ENCODE measurements at regions not wholly inside any gene's neighbourhood (a gene's known extent, or its start where the extent isn't known, plus 50 kb on each side); places are given as distances from the start of the nearest gene placed in this dataset.

DNA sequence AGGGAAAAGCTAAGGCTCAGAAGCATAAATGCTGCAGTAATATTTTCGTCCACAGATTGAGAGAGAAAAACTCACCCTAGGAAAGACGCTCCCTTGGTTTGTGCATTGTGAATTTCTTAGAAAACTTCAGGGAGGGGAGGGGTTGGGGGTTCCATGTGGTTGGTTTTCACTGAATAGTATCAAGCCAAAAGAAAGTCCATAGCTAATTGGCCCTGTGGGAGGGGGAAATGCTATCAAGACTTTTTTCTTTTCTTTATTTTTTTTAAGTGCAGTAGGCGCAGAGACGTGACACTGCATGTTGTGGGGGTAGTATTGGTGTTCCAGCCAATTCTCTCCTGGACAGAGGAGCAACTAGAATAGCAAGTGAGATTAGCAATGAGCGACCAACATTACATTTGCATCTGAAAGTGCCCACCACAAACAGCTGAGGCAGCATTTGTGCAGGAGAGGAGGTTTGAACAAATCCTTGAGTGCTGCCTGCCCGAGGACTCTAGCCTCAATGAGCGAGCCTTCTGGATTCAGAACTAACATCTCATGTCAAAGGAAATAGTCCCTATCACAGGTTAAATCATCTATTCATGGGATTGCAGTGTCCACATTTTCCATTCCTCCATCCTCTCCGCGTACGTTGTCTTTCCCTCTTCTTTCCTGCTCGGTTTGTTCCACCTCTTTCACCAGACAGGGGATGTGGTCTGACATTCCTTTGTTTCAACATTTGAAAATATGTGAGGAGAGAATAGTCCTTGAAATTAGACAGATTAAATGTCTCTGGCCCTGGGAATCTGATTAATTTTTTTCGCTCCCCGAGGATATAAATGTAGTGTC is 118.0 kb upstream of the MARK1 start:
- Histone ChIP-seq H3K79me2 (ENCODE audit: control insufficient read depth, insufficient read depth, low read length) (no peaks in the 10 kb centered on the region), H3K9me3 (ENCODE audit: control insufficient read depth, low read depth, low read length) (no peaks in the 10 kb centered on the region), H3K4me1 (ENCODE audit: control insufficient read depth, extremely low read depth, insufficient read depth, low read length) (no peaks in the 10 kb centered on the region), H3K9me1 (ENCODE audit: control insufficient read depth, extremely low read depth, insufficient read depth, low read length) (no peaks in the 10 kb centered on the region), H3K36me3 (ENCODE audit: control insufficient read depth in 2 of 2, extremely low read depth in 1 of 2, insufficient read depth in 2 of 2, low read length in 2 of 2) (no peaks in the 10 kb centered on the region), H3K9ac (ENCODE audit: control insufficient read depth, extremely low read depth, insufficient read depth, low read length) (no peak overlapping the region), H3K27me3 (ENCODE audit: control insufficient read depth, extremely low read depth, insufficient read depth, low read length) (no peaks in the 10 kb centered on the region), H3K27ac (ENCODE audit: control insufficient read depth, insufficient read depth, low read length) (no peak overlapping the region), H4K20me1 (ENCODE audit: control insufficient read depth, extremely low read depth, insufficient read depth, low read length) (no peaks in the 10 kb centered on the region), H3K4me3 (ENCODE audit: control insufficient read depth in 2 of 3, extremely low read depth in 1 of 3, insufficient read depth in 2 of 3, low read depth in 1 of 3, low read length in 3 of 3) (no peak overlapping the region), H2AFZ (ENCODE audit: control insufficient read depth, low read length) (no peak overlapping the region), H3K4me2 (ENCODE audit: control insufficient read depth, extremely low read depth, insufficient read depth, low read depth, low read length) (no peak overlapping the region)
- no peak for TF ChIP-seq EZH2 (IDR thresholded peaks at IDR 0.05; ENCODE audit: low read length)
- TF ChIP-seq, protein P1, sequence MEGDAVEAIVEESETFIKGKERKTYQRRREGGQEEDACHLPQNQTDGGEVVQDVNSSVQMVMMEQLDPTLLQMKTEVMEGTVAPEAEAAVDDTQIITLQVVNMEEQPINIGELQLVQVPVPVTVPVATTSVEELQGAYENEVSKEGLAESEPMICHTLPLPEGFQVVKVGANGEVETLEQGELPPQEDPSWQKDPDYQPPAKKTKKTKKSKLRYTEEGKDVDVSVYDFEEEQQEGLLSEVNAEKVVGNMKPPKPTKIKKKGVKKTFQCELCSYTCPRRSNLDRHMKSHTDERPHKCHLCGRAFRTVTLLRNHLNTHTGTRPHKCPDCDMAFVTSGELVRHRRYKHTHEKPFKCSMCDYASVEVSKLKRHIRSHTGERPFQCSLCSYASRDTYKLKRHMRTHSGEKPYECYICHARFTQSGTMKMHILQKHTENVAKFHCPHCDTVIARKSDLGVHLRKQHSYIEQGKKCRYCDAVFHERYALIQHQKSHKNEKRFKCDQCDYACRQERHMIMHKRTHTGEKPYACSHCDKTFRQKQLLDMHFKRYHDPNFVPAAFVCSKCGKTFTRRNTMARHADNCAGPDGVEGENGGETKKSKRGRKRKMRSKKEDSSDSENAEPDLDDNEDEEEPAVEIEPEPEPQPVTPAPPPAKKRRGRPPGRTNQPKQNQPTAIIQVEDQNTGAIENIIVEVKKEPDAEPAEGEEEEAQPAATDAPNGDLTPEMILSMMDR (optimal IDR thresholded peaks at IDR 0.05 in 1 of 3, IDR thresholded peaks at IDR 0.05 in 1 of 3, conservative IDR thresholded peaks at IDR 0.05 in 1 of 3; ENCODE audit: extremely low read depth in 1 of 3, insufficient read depth in 2 of 3, low read length in 3 of 3) = no peak
- dilution Hi-C loops (cut with MboI; ENCODE audit: extremely low pct_ligation_motif_present, low sequenced_read_pairs) = no loop called here
- FAIRE-seq (no peak), DNase-seq (ENCODE audit: low read depth, low spot score) (no peak)

DNA sequence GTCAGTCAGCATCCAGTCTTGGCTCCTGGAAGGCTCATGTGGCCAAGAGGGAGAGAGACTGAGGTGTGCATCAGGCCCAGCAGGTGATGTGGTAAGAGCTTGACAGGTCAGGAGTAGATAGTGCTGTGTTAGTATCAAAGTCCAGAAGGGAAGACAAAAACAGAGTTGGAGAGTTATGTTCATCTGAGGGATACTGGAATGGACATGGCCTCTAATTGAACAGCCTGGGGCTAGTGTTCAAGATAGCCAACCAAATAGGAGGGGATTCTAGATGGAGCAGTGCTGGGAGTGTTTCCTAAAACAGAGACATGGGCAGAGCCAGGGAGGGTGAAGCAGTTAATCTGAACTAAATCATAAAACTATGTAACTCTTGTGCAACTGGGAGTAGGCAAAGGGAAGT is 120.7 kb upstream of the MARK1 start:
- Histone ChIP-seq H3K36me3 (ENCODE audit: control insufficient read depth in 2 of 2, extremely low read depth in 1 of 2, insufficient read depth in 2 of 2, low read length in 2 of 2) (no peaks in the 10 kb centered on the region), H3K9me1 (ENCODE audit: control insufficient read depth, extremely low read depth, insufficient read depth, low read length) (no peaks in the 10 kb centered on the region), H3K9ac (ENCODE audit: control insufficient read depth, extremely low read depth, insufficient read depth, low read length) (no peak overlapping the region), H3K4me2 (ENCODE audit: control insufficient read depth, extremely low read depth, insufficient read depth, low read depth, low read length) (no peak overlapping the region), H3K27ac (ENCODE audit: control insufficient read depth, insufficient read depth, low read length) (no peak overlapping the region), H3K4me1 (ENCODE audit: control insufficient read depth, extremely low read depth, insufficient read depth, low read length) (no peaks in the 10 kb centered on the region), H2AFZ (ENCODE audit: control insufficient read depth, low read length) (no peak overlapping the region), H3K9me3 (ENCODE audit: control insufficient read depth, low read depth, low read length) (no peaks in the 10 kb centered on the region), H3K27me3 (ENCODE audit: control insufficient read depth, extremely low read depth, insufficient read depth, low read length) (no peaks in the 10 kb centered on the region), H4K20me1 (ENCODE audit: control insufficient read depth, extremely low read depth, insufficient read depth, low read length) (no peaks in the 10 kb centered on the region), H3K4me3 (ENCODE audit: control insufficient read depth in 2 of 3, extremely low read depth in 1 of 3, insufficient read depth in 2 of 3, low read depth in 1 of 3, low read length in 3 of 3) (no peak overlapping the region), H3K79me2 (ENCODE audit: control insufficient read depth, insufficient read depth, low read length) (no peaks in the 10 kb centered on the region)
- DNase-seq (ENCODE audit: low read depth, low spot score) (no peak), FAIRE-seq (no peak)
- no peak for TF ChIP-seq EZH2 (IDR thresholded peaks at IDR 0.05; ENCODE audit: low read length)
- TF ChIP-seq, protein P1 (optimal IDR thresholded peaks at IDR 0.05 in 1 of 3, IDR thresholded peaks at IDR 0.05 in 1 of 3, conservative IDR thresholded peaks at IDR 0.05 in 1 of 3; ENCODE audit: extremely low read depth in 1 of 3, insufficient read depth in 2 of 3, low read length in 3 of 3) = no peak
- dilution Hi-C loops (cut with MboI; ENCODE audit: extremely low pct_ligation_motif_present, low sequenced_read_pairs) = no loop called here
